Suprapubic skin (tissue), 3 donors: ENCODE measurements at regions not wholly inside any gene's neighbourhood (a gene's known extent, or its start where the extent isn't known, plus 50 kb on each side); places are given as distances from the start of the nearest gene placed in this dataset.

Source experiments
- EP300 ChIP-seq: sonication (generic); formaldehyde crosslinking; IDR thresholded peaks from one replicate; pipeline ENCODE4 v1.6.1; 2017; ENCODE audit warnings: antibody characterized with exemption
- POLR2A ChIP-seq, 2 donors: fragments of 450-650 bp; IDR thresholded peaks; one replicate each; pipeline ENCODE4 v1.6.1; 2017; ENCODE audit warnings: antibody characterized with exemption in 2 of 2, mild to moderate bottlenecking in 2 of 2, moderate library complexity in 2 of 2
- TF ChIP-seq, protein P1 (sequence below), 2 donors: fragments of 200-600 bp in 1 of 2; fragments of 450-650 bp in 1 of 2; sonication (generic) in 1 of 2; IDR thresholded peaks; one replicate each; pipeline ENCODE4 v1.5.1; 2016 to 2019; ENCODE audit warnings: antibody characterized with exemption in 2 of 2, mild to moderate bottlenecking in 1 of 2, moderate library complexity in 1 of 2

DNA sequence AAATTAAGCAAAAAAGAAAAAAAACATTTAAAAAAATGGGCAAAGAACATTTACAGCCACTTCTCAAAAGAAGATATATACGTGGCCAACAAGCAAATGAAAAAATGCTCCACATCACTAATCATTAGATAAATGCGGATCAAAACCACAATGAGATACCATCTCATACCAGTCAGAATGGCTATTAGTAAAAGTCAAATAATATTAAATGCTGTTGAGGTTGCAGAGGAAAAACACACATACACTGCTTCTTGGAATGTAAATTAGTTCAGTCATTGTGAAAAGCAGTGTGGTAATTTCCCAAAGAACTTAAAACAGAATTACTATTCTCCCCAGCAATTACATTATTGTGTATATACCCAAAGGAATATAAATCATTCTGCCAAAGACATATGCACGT, 1189.0 kb downstream of the PCDH18 start:
- TF ChIP-seq EP300, result no peak
- TF ChIP-seq, protein P1, sequence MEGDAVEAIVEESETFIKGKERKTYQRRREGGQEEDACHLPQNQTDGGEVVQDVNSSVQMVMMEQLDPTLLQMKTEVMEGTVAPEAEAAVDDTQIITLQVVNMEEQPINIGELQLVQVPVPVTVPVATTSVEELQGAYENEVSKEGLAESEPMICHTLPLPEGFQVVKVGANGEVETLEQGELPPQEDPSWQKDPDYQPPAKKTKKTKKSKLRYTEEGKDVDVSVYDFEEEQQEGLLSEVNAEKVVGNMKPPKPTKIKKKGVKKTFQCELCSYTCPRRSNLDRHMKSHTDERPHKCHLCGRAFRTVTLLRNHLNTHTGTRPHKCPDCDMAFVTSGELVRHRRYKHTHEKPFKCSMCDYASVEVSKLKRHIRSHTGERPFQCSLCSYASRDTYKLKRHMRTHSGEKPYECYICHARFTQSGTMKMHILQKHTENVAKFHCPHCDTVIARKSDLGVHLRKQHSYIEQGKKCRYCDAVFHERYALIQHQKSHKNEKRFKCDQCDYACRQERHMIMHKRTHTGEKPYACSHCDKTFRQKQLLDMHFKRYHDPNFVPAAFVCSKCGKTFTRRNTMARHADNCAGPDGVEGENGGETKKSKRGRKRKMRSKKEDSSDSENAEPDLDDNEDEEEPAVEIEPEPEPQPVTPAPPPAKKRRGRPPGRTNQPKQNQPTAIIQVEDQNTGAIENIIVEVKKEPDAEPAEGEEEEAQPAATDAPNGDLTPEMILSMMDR (IDR thresholded peaks at IDR 0.05), result no peak
- no peak for TF ChIP-seq POLR2A (IDR thresholded peaks at IDR 0.05)
